MCF 10A (cell line): ENCODE measurements at regions not wholly inside any gene's neighbourhood (a gene's known extent, or its start where the extent isn't known, plus 50 kb on each side); places are given as distances from the start of the nearest gene placed in this dataset.

Experiments
- BruUV-seq: library from RNA; stranded (reverse); fragments of 400-500 nt; replicated peaks from 2 replicates; lab custom pipeline; 2021; lab: Mats Ljungman, UMichigan
- CTCF ChIA-PET: fragments of 300-600 bp; sonication (Branson Sonifier 250); formaldehyde crosslinking; extraction: SDS; loops from one replicate; lab custom pipeline; 2021; ENCODE audit warnings: antibody characterized with exemption, inconsistent platforms; lab: Yijun Ruan, JAX
- POLR2A ChIA-PET: fragments of 300-600, 350-650 bp; sonication (Branson Sonifier 250); formaldehyde crosslinking; extraction: SDS; loops from one replicate; lab custom pipeline; 2020; ENCODE audit warnings: antibody characterized with exemption, inconsistent platforms; lab: Yijun Ruan, JAX
- DNase-seq: peaks from one replicate; pipeline ENCODE4 v3.0.0-alpha.2; 2018; ENCODE audit not compliant: unreplicated experiment
- H3K27ac Mint-ChIP-seq: one replicate; pipeline ENCODE4 v1.8.0; 2022; ENCODE audit warnings: mild to moderate bottlenecking, low read depth, mixed read lengths; ENCODE audit not compliant: unreplicated experiment
- H3K27me3 Mint-ChIP-seq: one replicate; pipeline ENCODE4 v1.8.0; 2022; ENCODE audit warnings: mixed read lengths; ENCODE audit not compliant: insufficient read depth, unreplicated experiment
- H3K36me3 Mint-ChIP-seq: one replicate; pipeline ENCODE4 v1.8.0; 2022; ENCODE audit warnings: mild to moderate bottlenecking, moderate library complexity, mixed read lengths; ENCODE audit not compliant: insufficient read depth, unreplicated experiment
- H3K4me1 Mint-ChIP-seq: one replicate; pipeline ENCODE4 v1.8.0; 2022; ENCODE audit warnings: mixed read lengths; ENCODE audit not compliant: insufficient read depth, unreplicated experiment
- H3K4me3 Mint-ChIP-seq: one replicate; pipeline ENCODE4 v1.8.0; 2022; ENCODE audit warnings: mild to moderate bottlenecking, moderate library complexity, mixed read lengths; ENCODE audit not compliant: unreplicated experiment
- H3K9me3 Mint-ChIP-seq: one replicate; pipeline ENCODE4 v1.8.0; 2022; ENCODE audit warnings: mixed read lengths; ENCODE audit not compliant: unreplicated experiment
- intact Hi-C: fragments of 100-400 bp; cut with micrococcal nuclease; formaldehyde crosslinking; loops from 2 replicates; pipeline ENCODE4 v1.14.1; 2022
- TF ChIP-seq, protein P1 (sequence below): fragments of 200-600 bp; IDR thresholded peaks from one replicate; pipeline ENCODE4 v1.8.0; 2022; ENCODE audit warnings: antibody characterized with exemption, mild to moderate bottlenecking; ENCODE audit not compliant: unreplicated experiment

DNA sequence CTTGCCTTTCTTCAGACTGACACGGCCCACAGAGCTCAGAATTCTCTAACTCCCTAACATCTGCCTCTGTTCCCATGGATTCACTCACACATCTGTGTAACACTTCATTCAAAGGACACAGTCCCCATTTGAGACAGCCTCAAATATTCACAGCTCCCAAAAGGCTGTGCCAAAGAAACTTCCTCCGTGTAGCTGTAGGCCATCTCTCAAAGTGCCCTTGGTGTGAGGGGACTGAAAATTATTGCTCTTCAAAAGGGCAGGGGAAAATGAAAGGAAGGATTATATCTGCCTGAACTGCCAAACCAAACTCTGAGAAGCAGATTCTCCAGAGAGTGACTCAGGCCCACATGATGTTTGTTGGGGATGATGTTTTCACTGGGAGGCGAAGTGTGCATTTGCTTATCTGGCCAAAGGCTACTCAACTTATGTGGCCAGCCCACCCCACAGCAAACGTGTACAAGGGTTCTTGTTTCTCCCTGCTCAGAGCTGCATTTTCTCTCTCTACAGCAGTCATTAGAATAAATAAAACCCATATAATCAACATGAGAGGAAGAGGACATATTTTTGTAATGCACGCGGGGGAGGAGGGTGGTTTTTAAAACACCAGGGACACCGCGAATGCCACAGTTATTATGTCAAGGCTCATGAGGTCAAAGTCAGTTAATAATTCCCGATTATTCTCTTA lies 302.4 kb upstream of the NFE2L3 start:
- DNase-seq: peak; percentile 27
- POLR2A ChIA-PET: interaction anchor here (1.3 kb wide), 1 partner anchor 56 kb away, joined by 3 read pairs; no protein-coding TSS in a partner anchor
- no peaks in the 10 kb centered on the region for H3K9me3 Mint-ChIP-seq
- TF ChIP-seq, protein P1, sequence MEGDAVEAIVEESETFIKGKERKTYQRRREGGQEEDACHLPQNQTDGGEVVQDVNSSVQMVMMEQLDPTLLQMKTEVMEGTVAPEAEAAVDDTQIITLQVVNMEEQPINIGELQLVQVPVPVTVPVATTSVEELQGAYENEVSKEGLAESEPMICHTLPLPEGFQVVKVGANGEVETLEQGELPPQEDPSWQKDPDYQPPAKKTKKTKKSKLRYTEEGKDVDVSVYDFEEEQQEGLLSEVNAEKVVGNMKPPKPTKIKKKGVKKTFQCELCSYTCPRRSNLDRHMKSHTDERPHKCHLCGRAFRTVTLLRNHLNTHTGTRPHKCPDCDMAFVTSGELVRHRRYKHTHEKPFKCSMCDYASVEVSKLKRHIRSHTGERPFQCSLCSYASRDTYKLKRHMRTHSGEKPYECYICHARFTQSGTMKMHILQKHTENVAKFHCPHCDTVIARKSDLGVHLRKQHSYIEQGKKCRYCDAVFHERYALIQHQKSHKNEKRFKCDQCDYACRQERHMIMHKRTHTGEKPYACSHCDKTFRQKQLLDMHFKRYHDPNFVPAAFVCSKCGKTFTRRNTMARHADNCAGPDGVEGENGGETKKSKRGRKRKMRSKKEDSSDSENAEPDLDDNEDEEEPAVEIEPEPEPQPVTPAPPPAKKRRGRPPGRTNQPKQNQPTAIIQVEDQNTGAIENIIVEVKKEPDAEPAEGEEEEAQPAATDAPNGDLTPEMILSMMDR: no peak
- H3K27ac Mint-ChIP-seq: no peak overlapping the region
- H3K4me1 Mint-ChIP-seq: peaks cover 25% of the 10 kb centered on the region
- no peak overlapping the region for H3K4me3 Mint-ChIP-seq
- intact Hi-C loops: loop anchor here (2.0 kb wide), 2 partner anchors 129 to 591 kb away; no protein-coding TSS in a partner anchor
- peaks cover 27% of the 10 kb centered on the region for H3K27me3 Mint-ChIP-seq
- no peaks in the 10 kb centered on the region for H3K36me3 Mint-ChIP-seq
- CTCF ChIA-PET: interaction anchor here (0.5 to 9.7 kb wide), 10 partner anchors 11 to 592 kb away, joined by 3 to 93 read pairs (median 4); no protein-coding TSS in a partner anchor
- BruUV-seq: no TSS peak

DNA sequence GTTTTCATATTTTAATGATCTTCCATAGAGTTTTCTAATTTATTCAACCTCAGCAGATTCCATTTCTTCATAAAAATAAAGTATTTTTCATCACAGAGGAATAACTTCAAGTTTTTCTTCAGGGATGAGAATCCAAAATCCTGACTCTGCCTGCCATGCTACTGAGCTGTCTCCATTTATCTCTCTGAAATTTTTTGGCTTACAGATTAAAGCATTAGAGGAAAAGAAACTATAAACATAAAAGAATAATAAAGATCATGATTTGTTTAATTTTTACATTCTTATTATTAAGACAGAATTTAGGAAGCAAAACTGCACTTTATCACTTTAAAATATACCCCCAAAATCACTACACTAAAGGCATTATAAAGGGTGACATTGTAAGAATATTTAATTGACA lies 301.8 kb upstream of the NFE2L3 start:
- H3K4me1 Mint-ChIP-seq: peaks cover 25% of the 10 kb centered on the region
- no peak overlapping the region for H3K27ac Mint-ChIP-seq

DNA sequence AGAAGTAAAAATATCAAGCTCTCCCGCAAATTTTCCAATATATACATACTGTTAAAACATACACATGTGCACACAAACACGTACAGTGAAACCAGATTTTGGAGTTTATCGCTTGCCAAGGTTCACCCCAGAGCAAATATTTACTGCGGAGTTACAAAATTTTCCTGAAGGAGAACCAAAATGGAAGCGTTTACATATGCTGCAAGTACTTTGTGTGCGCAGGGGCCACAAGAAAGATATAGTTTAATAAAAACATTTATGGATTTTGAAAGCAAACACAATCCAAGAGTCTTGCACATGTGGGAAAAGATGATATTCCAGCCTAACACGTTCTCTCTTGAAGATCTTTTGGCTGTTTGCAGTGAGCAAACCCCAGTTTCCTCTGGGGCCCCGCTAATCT lies 301.3 kb upstream of the NFE2L3 start:
- CTCF ChIA-PET: interaction anchor here (0.7 to 9.7 kb wide), 20 partner anchors 10 to 606 kb away, joined by 3 to 93 read pairs (median 5); no protein-coding TSS in a partner anchor
- Mint-ChIP-seq H3K36me3 (no peaks in the 10 kb centered on the region), H3K9me3 (no peaks in the 10 kb centered on the region), H3K27ac (no peak overlapping the region), H3K4me1 (peaks cover 25% of the 10 kb centered on the region), H3K4me3 (no peak overlapping the region), H3K27me3 (peaks cover 27% of the 10 kb centered on the region)
- TF ChIP-seq, protein P1: no peak
- DNase-seq: no peak
- no TSS peak for BruUV-seq
- intact Hi-C loops: loop anchor here (1.0 to 2.0 kb wide), 4 partner anchors 130 to 592 kb away; no protein-coding TSS in a partner anchor
- POLR2A ChIA-PET: interaction anchor here (1.5 kb wide), 1 partner anchor 459 kb away, joined by 3 read pairs; no protein-coding TSS in a partner anchor

More for the DNA sequence above, 301.8 kb upstream of the NFE2L3 start:
- no TSS peak for BruUV-seq
- Mint-ChIP-seq H3K27me3 (peaks cover 27% of the 10 kb centered on the region), H3K36me3 (no peaks in the 10 kb centered on the region), H3K4me3 (no peak overlapping the region), H3K9me3 (no peaks in the 10 kb centered on the region)
- TF ChIP-seq, protein P1: no peak
- DNase-seq: no peak
- POLR2A ChIA-PET: no interaction called here
- CTCF ChIA-PET: interaction anchor here (0.7 to 9.7 kb wide), 7 partner anchors 48 to 592 kb away, joined by 3 to 93 read pairs (median 3); no protein-coding TSS in a partner anchor
- intact Hi-C loops: loop anchor here (2.0 kb wide), 2 partner anchors 129 to 591 kb away; no protein-coding TSS in a partner anchor
